ENCODE measurements at regions not wholly inside any gene's neighbourhood (a gene's known extent, or its start where the extent isn't known, plus 50 kb on each side); places are given as distances from the start of the nearest gene placed in this dataset.

DNA sequence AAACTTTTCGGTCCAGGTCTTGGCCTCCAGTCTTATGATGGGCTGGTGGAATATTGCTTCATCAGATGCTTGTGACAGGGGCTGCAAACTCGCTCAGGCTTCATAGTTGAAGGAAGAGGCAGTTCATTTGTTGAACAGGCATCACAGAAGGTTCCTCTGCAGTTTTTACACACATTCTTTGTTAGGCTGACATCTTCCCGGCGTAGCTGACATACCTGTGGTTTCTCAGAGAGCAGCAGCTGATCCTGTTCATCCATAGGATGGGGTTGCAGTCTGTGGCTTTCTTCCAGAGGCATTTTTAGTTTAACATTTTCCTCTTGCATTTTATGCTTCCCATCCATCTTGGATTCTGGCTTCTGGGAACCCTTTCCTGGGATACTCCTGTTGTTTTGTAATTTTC is 1255.2 kb downstream of the EFNA5 start:
- peak; percentile 49 for ATAC-seq
- TF ChIP-seq ZFP3 (CRISPR knock-in tag; IDR thresholded peaks at IDR 0.05) (no peak), ZFP30 (CRISPR knock-in tag; IDR thresholded peaks at IDR 0.05) (no peak)

DNA sequence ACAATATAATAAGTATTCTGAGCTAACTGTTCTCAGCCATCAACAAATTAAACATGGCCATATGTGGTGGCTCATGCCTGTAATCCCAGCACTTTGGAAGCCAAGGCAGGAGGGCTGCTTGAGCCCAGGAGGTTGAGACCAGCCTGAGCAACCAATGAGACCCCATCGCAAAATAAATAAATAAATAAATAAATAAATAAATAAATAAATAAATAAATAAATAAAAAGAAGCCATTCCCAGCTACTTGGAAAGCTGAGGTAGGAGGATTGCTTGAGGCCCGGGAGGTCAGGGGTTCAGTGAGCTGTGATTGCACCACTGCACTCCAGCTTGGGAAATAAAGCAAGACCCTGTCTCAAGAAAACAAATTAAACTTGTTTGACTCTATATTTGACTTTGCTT is 1256.4 kb downstream of the EFNA5 start:
- ATAC-seq: no peak
- TF ChIP-seq, protein P1, sequence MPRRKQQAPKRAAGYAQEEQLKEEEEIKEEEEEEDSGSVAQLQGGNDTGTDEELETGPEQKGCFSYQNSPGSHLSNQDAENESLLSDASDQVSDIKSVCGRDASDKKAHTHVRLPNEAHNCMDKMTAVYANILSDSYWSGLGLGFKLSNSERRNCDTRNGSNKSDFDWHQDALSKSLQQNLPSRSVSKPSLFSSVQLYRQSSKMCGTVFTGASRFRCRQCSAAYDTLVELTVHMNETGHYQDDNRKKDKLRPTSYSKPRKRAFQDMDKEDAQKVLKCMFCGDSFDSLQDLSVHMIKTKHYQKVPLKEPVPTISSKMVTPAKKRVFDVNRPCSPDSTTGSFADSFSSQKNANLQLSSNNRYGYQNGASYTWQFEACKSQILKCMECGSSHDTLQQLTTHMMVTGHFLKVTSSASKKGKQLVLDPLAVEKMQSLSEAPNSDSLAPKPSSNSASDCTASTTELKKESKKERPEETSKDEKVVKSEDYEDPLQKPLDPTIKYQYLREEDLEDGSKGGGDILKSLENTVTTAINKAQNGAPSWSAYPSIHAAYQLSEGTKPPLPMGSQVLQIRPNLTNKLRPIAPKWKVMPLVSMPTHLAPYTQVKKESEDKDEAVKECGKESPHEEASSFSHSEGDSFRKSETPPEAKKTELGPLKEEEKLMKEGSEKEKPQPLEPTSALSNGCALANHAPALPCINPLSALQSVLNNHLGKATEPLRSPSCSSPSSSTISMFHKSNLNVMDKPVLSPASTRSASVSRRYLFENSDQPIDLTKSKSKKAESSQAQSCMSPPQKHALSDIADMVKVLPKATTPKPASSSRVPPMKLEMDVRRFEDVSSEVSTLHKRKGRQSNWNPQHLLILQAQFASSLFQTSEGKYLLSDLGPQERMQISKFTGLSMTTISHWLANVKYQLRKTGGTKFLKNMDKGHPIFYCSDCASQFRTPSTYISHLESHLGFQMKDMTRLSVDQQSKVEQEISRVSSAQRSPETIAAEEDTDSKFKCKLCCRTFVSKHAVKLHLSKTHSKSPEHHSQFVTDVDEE (CRISPR knock-in tag; IDR thresholded peaks at IDR 0.05): no peak
- TF ChIP-seq RARB (CRISPR knock-in tag; IDR thresholded peaks at IDR 0.05) (no peak), SNAI2 (CRISPR knock-in tag; IDR thresholded peaks at IDR 0.05) (no peak), TCF4 (CRISPR knock-in tag; IDR thresholded peaks at IDR 0.05; ENCODE audit: borderline replicate concordance) (no peak), ZFP3 (CRISPR knock-in tag; IDR thresholded peaks at IDR 0.05) (no peak), CSRNP3 (CRISPR knock-in tag; IDR thresholded peaks at IDR 0.05) (no peak), CSDC2 (CRISPR knock-in tag; IDR thresholded peaks at IDR 0.05) (no peak), ZC3H10 (CRISPR knock-in tag; IDR thresholded peaks at IDR 0.05) (no peak), ARNTL (CRISPR knock-in tag; IDR thresholded peaks at IDR 0.05; ENCODE audit: borderline replicate concordance, low read depth) (no peak), ZNF70 (CRISPR knock-in tag; IDR thresholded peaks at IDR 0.05) (no peak), ZNF565 (CRISPR knock-in tag; conservative IDR thresholded peaks at IDR 0.05; ENCODE audit: low read depth) (no peak), BACH2 (CRISPR knock-in tag; IDR thresholded peaks at IDR 0.05; ENCODE audit: borderline replicate concordance) (no peak)
- TF ChIP-seq, protein P2, sequence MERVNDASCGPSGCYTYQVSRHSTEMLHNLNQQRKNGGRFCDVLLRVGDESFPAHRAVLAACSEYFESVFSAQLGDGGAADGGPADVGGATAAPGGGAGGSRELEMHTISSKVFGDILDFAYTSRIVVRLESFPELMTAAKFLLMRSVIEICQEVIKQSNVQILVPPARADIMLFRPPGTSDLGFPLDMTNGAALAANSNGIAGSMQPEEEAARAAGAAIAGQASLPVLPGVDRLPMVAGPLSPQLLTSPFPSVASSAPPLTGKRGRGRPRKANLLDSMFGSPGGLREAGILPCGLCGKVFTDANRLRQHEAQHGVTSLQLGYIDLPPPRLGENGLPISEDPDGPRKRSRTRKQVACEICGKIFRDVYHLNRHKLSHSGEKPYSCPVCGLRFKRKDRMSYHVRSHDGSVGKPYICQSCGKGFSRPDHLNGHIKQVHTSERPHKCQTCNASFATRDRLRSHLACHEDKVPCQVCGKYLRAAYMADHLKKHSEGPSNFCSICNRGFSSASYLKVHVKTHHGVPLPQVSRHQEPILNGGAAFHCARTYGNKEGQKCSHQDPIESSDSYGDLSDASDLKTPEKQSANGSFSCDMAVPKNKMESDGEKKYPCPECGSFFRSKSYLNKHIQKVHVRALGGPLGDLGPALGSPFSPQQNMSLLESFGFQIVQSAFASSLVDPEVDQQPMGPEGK (CRISPR knock-in tag; IDR thresholded peaks at IDR 0.05; ENCODE audit: borderline replicate concordance): no peak
- TF ChIP-seq, protein P3, sequence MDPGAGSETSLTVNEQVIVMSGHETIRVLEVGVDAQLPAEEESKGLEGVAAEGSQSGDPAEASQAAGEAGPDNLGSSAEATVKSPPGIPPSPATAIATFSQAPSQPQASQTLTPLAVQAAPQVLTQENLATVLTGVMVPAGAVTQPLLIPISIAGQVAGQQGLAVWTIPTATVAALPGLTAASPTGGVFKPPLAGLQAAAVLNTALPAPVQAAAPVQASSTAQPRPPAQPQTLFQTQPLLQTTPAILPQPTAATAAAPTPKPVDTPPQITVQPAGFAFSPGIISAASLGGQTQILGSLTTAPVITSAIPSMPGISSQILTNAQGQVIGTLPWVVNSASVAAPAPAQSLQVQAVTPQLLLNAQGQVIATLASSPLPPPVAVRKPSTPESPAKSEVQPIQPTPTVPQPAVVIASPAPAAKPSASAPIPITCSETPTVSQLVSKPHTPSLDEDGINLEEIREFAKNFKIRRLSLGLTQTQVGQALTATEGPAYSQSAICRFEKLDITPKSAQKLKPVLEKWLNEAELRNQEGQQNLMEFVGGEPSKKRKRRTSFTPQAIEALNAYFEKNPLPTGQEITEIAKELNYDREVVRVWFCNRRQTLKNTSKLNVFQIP (CRISPR knock-in tag; IDR thresholded peaks at IDR 0.05; ENCODE audit: borderline replicate concordance, low read depth): no peak

GRCh38 chr5:106412606-106413005 is 1258.1 kb downstream of the EFNA5 start:
- ATAC-seq: no peak
- TF ChIP-seq ESRRG (CRISPR knock-in tag; IDR thresholded peaks at IDR 0.05) (no peak), GLIS3 (CRISPR knock-in tag; IDR thresholded peaks at IDR 0.05) (no peak), RARB (CRISPR knock-in tag; IDR thresholded peaks at IDR 0.05) (no peak), SNAI2 (CRISPR knock-in tag; IDR thresholded peaks at IDR 0.05) (no peak), ZNF70 (CRISPR knock-in tag; IDR thresholded peaks at IDR 0.05) (no peak), ZFP30 (CRISPR knock-in tag; IDR thresholded peaks at IDR 0.05) (no peak), TOX (CRISPR knock-in tag; IDR thresholded peaks at IDR 0.05; ENCODE audit: borderline replicate concordance) (no peak), BACH2 (CRISPR knock-in tag; IDR thresholded peaks at IDR 0.05; ENCODE audit: borderline replicate concordance) (no peak), ZFP3 (CRISPR knock-in tag; IDR thresholded peaks at IDR 0.05) (no peak), ISL1 (CRISPR knock-in tag; IDR thresholded peaks at IDR 0.05) (no peak), TCF4 (CRISPR knock-in tag; IDR thresholded peaks at IDR 0.05; ENCODE audit: borderline replicate concordance) (no peak), PPARA (CRISPR knock-in tag; IDR thresholded peaks at IDR 0.05; ENCODE audit: borderline replicate concordance) (no peak), ZNF565 (CRISPR knock-in tag; conservative IDR thresholded peaks at IDR 0.05; ENCODE audit: low read depth) (no peak), ZC3H10 (CRISPR knock-in tag; IDR thresholded peaks at IDR 0.05) (no peak)
- TF ChIP-seq, protein P1 (CRISPR knock-in tag; IDR thresholded peaks at IDR 0.05): no peak
- TF ChIP-seq, protein P4, sequence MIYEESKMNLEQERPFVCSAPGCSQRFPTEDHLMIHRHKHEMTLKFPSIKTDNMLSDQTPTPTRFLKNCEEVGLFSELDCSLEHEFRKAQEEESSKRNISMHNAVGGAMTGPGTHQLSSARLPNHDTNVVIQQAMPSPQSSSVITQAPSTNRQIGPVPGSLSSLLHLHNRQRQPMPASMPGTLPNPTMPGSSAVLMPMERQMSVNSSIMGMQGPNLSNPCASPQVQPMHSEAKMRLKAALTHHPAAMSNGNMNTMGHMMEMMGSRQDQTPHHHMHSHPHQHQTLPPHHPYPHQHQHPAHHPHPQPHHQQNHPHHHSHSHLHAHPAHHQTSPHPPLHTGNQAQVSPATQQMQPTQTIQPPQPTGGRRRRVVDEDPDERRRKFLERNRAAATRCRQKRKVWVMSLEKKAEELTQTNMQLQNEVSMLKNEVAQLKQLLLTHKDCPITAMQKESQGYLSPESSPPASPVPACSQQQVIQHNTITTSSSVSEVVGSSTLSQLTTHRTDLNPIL (CRISPR knock-in tag; IDR thresholded peaks at IDR 0.05; ENCODE audit: low read depth): no peak
